Fibroblast of lung (primary cell): ENCODE measurements at regions not wholly inside any gene's neighbourhood (a gene's known extent, or its start where the extent isn't known, plus 50 kb on each side); places are given as distances from the start of the nearest gene placed in this dataset.

Source experiments
- EZH2 ChIP-seq: IDR thresholded peaks from 2 replicates; pipeline ENCODE4 v1.5.1; 2012; ENCODE audit warnings: low read length, control low read depth, mild to moderate bottlenecking; ENCODE audit errors: missing control alignments
- TF ChIP-seq, protein P1 (sequence below), 2 donors: IDR thresholded peaks in 1 of 2; conservative IDR thresholded peaks in 1 of 2; 1 replicate in 1 of 2; 2 replicates in 1 of 2; pipeline ENCODE4 v1.5.1; 2011 to 2012; ENCODE audit warnings: low read length in 2 of 2, control low read depth in 1 of 2, inconsistent platforms in 1 of 2, low read depth in 1 of 2, mild to moderate bottlenecking in 1 of 2

DNA sequence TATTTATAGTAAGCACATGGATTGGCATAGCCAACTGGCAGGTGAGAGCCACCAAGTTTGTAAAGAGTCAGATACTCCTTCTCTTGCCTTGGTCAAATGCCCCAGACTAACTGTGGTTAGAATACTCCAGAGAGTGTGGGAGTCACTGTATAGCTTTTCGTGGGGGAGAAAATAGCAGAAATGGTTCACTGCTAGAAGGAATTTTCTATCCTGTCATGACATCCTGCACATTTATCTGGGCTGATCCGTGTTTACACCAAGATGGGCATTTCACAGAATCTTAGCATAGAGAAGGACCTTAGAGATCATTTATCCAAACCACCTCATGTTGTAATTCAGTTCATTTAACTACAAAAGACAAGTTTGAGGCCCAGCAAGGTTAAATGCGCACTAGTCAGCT is 460.8 kb downstream of the ENC1 start:
- TF ChIP-seq, protein P1, sequence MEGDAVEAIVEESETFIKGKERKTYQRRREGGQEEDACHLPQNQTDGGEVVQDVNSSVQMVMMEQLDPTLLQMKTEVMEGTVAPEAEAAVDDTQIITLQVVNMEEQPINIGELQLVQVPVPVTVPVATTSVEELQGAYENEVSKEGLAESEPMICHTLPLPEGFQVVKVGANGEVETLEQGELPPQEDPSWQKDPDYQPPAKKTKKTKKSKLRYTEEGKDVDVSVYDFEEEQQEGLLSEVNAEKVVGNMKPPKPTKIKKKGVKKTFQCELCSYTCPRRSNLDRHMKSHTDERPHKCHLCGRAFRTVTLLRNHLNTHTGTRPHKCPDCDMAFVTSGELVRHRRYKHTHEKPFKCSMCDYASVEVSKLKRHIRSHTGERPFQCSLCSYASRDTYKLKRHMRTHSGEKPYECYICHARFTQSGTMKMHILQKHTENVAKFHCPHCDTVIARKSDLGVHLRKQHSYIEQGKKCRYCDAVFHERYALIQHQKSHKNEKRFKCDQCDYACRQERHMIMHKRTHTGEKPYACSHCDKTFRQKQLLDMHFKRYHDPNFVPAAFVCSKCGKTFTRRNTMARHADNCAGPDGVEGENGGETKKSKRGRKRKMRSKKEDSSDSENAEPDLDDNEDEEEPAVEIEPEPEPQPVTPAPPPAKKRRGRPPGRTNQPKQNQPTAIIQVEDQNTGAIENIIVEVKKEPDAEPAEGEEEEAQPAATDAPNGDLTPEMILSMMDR (conservative IDR thresholded peaks at IDR 0.05 in 1 of 2, IDR thresholded peaks at IDR 0.05 in 1 of 2; ENCODE audit: low read depth in 1 of 2, low read length in 2 of 2), result no peak
- TF ChIP-seq EZH2, result no peak
